ENCODE measurements at regions not wholly inside any gene's neighbourhood (a gene's known extent, or its start where the extent isn't known, plus 50 kb on each side); places are given as distances from the start of the nearest gene placed in this dataset.

DNA sequence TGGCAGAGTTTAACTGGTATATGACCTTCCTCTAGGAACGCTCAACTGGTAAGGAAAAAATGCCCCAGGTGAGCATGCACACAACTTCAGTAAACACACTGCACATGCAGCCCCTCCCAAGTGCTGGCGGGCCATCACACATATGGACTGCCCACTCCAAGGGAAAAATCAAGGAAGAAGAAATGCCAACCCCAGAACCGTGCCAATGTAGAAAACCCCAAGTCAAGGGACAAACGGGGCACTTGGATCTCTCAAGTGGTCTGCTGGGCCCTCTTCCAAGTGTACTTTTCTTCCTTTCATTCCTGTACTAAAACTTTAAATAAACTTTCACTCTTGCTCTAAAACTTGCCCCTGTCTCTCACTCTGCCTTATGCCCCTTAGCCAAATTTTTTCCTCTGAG is 76.4 kb upstream of the ACVR1 start:
- H3K27ac ChIP-seq, result no peak overlapping the region
- H3K4me3 ChIP-seq, result no peak overlapping the region
- H3K9me3 ChIP-seq, result peaks cover 0 to 23% (median 6%) of the 10 kb centered on the region in 4 donors
- no peak for TF ChIP-seq POLR2A (IDR thresholded peaks at IDR 0.05)
- TF ChIP-seq, protein P1, sequence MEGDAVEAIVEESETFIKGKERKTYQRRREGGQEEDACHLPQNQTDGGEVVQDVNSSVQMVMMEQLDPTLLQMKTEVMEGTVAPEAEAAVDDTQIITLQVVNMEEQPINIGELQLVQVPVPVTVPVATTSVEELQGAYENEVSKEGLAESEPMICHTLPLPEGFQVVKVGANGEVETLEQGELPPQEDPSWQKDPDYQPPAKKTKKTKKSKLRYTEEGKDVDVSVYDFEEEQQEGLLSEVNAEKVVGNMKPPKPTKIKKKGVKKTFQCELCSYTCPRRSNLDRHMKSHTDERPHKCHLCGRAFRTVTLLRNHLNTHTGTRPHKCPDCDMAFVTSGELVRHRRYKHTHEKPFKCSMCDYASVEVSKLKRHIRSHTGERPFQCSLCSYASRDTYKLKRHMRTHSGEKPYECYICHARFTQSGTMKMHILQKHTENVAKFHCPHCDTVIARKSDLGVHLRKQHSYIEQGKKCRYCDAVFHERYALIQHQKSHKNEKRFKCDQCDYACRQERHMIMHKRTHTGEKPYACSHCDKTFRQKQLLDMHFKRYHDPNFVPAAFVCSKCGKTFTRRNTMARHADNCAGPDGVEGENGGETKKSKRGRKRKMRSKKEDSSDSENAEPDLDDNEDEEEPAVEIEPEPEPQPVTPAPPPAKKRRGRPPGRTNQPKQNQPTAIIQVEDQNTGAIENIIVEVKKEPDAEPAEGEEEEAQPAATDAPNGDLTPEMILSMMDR (IDR thresholded peaks at IDR 0.05), result no peak
- no peak for TF ChIP-seq EP300 (IDR thresholded peaks at IDR 0.05)
- DNase-seq (ENCODE audit: low spot score in 2 of 2), result no peak
- H3K4me1 ChIP-seq, result no peaks in the 10 kb centered on the region
- WGBS, 2 donors, result 48 to 66% methylated on average over 4 of the region's 4 CpGs
- H3K36me3 ChIP-seq, result no peaks in the 10 kb centered on the region
- no peaks in the 10 kb centered on the region for H3K27me3 ChIP-seq

DNA sequence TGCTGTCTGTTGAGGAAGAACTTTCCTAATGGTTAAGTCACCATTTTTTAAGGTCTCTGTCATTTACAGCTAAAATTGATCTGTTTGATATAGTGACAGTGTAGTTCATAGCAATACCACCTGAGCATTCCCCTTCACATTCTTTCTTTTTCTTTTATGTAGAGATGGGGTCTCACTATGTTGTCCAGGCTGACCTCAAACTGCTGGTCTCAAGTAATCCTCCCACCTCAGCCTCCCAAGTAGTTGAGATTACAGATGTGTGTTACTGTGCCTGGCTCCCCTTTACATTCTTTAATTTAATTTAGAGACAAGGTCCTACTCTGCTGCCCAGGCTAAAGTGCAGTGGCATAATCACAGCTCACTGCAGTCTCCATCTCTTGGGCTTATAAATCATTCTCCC is 72.7 kb upstream of the ACVR1 start:
- Histone ChIP-seq H3K4me1 (no peaks in the 10 kb centered on the region), H3K4me3 (no peak overlapping the region), H3K9me3 (no peaks in the 10 kb centered on the region), H3K27ac (no peak overlapping the region), H3K27me3 (no peaks in the 10 kb centered on the region), H3K36me3 (no peaks in the 10 kb centered on the region)
- no peak for DNase-seq (ENCODE audit: low spot score in 2 of 2)
- TF ChIP-seq, protein P1 (IDR thresholded peaks at IDR 0.05), result no peak
- TF ChIP-seq POLR2A (IDR thresholded peaks at IDR 0.05), result no peak
- TF ChIP-seq EP300 (IDR thresholded peaks at IDR 0.05), result no peak

DNA sequence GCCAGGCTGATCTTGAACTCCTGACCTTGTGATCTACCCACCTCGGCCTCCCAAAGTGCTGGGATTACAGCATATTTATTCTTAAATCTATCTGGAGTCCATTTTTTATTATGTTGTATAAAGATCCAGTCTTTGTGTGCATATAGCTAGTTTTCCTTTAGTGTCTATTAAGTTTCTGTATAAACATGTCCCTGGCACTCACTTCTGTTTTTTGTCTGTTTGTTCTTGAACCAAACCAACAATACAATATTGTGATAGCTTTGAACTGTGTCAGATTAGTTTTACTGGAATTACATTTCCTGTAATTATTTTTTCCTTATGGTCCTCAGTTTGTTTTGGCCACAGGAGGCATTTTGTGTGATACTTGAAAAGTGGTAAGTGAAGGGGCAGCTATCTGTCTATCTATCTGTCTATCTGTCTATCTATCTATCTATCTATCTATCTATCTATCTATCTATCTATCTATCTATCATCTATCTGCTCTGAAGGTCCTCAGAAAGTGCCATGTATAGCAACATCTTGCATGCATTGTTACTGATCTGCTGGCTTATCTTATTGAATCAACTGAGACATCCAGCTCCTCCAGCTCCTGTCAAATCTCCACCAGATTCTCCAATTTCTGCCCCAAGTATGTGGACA is 70.9 kb upstream of the ACVR1 start:
- Histone ChIP-seq H3K27me3 (no peaks in the 10 kb centered on the region), H3K27ac (no peak overlapping the region), H3K4me1 (no peaks in the 10 kb centered on the region), H3K4me3 (no peak overlapping the region), H3K9me3 (no peaks in the 10 kb centered on the region), H3K36me3 (no peaks in the 10 kb centered on the region)
- no peak for DNase-seq (ENCODE audit: low spot score in 2 of 2)
- TF ChIP-seq, protein P1 (IDR thresholded peaks at IDR 0.05), result no peak
- TF ChIP-seq EP300 (IDR thresholded peaks at IDR 0.05) (no peak), POLR2A (IDR thresholded peaks at IDR 0.05) (no peak)
- WGBS, 2 donors, result 84 to 91% methylated on average over 1 of the region's 1 CpG

GRCh38 chr2:157940024-157940423 is 63.9 kb upstream of the ACVR1 start:
- no peak overlapping the region for H3K4me3 ChIP-seq
- H3K9me3 ChIP-seq, result no peaks in the 10 kb centered on the region
- H3K27ac ChIP-seq, result no peak overlapping the region
- no peaks in the 10 kb centered on the region for H3K27me3 ChIP-seq
- no peaks in the 10 kb centered on the region for H3K4me1 ChIP-seq
- no peaks in the 10 kb centered on the region for H3K36me3 ChIP-seq
- 91 to 93% methylated on average over 3 of the region's 3 CpGs for WGBS, 2 donors
- DNase-seq (ENCODE audit: low spot score in 2 of 2), result no peak
- TF ChIP-seq POLR2A (IDR thresholded peaks at IDR 0.05), result no peak
- no peak for TF ChIP-seq EP300 (IDR thresholded peaks at IDR 0.05)
- TF ChIP-seq, protein P1 (IDR thresholded peaks at IDR 0.05), result no peak

DNA sequence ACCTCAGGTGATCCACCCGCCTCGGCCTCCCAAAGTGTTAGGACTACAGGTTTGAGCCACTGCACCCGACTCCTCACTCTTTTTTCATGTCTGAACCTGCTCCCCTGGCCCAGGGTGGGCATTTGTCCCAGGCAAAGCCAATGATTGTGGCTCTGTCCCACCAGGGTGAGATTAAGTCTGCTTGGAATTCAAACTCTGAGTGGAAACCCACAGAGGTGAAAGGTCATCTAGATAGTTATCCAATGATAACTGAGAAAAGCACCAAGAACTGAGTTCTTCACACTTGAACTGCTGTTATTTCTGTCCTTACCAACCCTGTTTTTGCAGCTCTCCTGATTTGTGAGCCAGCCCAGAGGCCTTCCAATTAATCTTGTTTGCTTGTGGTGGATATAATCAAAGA is 62.4 kb upstream of the ACVR1 start:
- Histone ChIP-seq H3K27me3 (no peaks in the 10 kb centered on the region), H3K36me3 (no peaks in the 10 kb centered on the region), H3K9me3 (no peaks in the 10 kb centered on the region), H3K4me1 (no peaks in the 10 kb centered on the region), H3K27ac (no peak overlapping the region), H3K4me3 (no peak overlapping the region)
- TF ChIP-seq POLR2A (IDR thresholded peaks at IDR 0.05) (no peak), EP300 (IDR thresholded peaks at IDR 0.05) (no peak)
- TF ChIP-seq, protein P1 (IDR thresholded peaks at IDR 0.05), result no peak
- DNase-seq (ENCODE audit: low spot score in 2 of 2), result no peak
- WGBS, 2 donors, result 86 to 92% methylated on average over 3 of the region's 3 CpGs
